ENCODE measurements at regions not wholly inside any gene's neighbourhood (a gene's known extent, or its start where the extent isn't known, plus 50 kb on each side); places are given as distances from the start of the nearest gene placed in this dataset.

GRCh38 chr4:124509151-124509550 lies 203.4 kb downstream of the ANKRD50 start:
- Histone ChIP-seq H3K36me3 (ENCODE audit: control insufficient read depth in 2 of 3, insufficient read depth in 3 of 3, low read length in 3 of 3) (no peaks in the 10 kb centered on the region), H3K27me3 (ENCODE audit: control insufficient read depth, insufficient read depth, low read length) (no peaks in the 10 kb centered on the region), H3K27ac (ENCODE audit: low read depth in 2 of 2, low read length in 2 of 2) (no peak overlapping the region), H3K9ac (ENCODE audit: low read length in 3 of 3) (no peak overlapping the region), H3K4me3 (ENCODE audit: low read length in 3 of 3) (no peak overlapping the region), H3K4me1 (ENCODE audit: control insufficient read depth in 2 of 3, insufficient read depth in 2 of 3, low read depth in 1 of 3, low read length in 3 of 3) (no peaks in the 10 kb centered on the region), H3K9me3 (ENCODE audit: control insufficient read depth in 2 of 3, insufficient read depth in 1 of 3, low read length in 3 of 3) (no peaks in the 10 kb centered on the region)
- TF ChIP-seq CTCF (IDR thresholded peaks at IDR 0.05; ENCODE audit: borderline replicate concordance, extremely low read depth, insufficient read depth), result no peak
- DNase-seq (no peak), FAIRE-seq (no peak)
- intact Hi-C loops (cut with DNase I), result no loop called here

GRCh38 chr4:124514588-124514987 lies 197.9 kb downstream of the ANKRD50 start:
- no peaks in the 10 kb centered on the region for H3K9me3 ChIP-seq (ENCODE audit: control insufficient read depth in 2 of 3, insufficient read depth in 1 of 3, low read length in 3 of 3)
- H3K27me3 ChIP-seq (ENCODE audit: control insufficient read depth, insufficient read depth, low read length), result no peaks in the 10 kb centered on the region
- intact Hi-C loops (cut with DNase I), result no loop called here
- H3K36me3 ChIP-seq (ENCODE audit: control insufficient read depth in 2 of 3, insufficient read depth in 3 of 3, low read length in 3 of 3), result no peaks in the 10 kb centered on the region
- H3K9ac ChIP-seq (ENCODE audit: low read length in 3 of 3), result no peak overlapping the region
- H3K4me3 ChIP-seq (ENCODE audit: low read length in 3 of 3), result no peak overlapping the region
- FAIRE-seq (no peak), DNase-seq (no peak)
- H3K4me1 ChIP-seq (ENCODE audit: control insufficient read depth in 2 of 3, insufficient read depth in 2 of 3, low read depth in 1 of 3, low read length in 3 of 3), result no peaks in the 10 kb centered on the region
- TF ChIP-seq CTCF (IDR thresholded peaks at IDR 0.05; ENCODE audit: borderline replicate concordance, extremely low read depth, insufficient read depth), result no peak
- no peak overlapping the region for H3K27ac ChIP-seq (ENCODE audit: low read depth in 2 of 2, low read length in 2 of 2)

GRCh38 chr4:124515591-124515990 lies 196.9 kb downstream of the ANKRD50 start:
- intact Hi-C loops (cut with DNase I), result no loop called here
- Histone ChIP-seq H3K27me3 (ENCODE audit: control insufficient read depth, insufficient read depth, low read length) (no peaks in the 10 kb centered on the region), H3K4me1 (ENCODE audit: control insufficient read depth in 2 of 3, insufficient read depth in 2 of 3, low read depth in 1 of 3, low read length in 3 of 3) (no peaks in the 10 kb centered on the region), H3K36me3 (ENCODE audit: control insufficient read depth in 2 of 3, insufficient read depth in 3 of 3, low read length in 3 of 3) (no peaks in the 10 kb centered on the region), H3K4me3 (ENCODE audit: low read length in 3 of 3) (no peak overlapping the region), H3K9me3 (ENCODE audit: control insufficient read depth in 2 of 3, insufficient read depth in 1 of 3, low read length in 3 of 3) (no peaks in the 10 kb centered on the region), H3K27ac (ENCODE audit: low read depth in 2 of 2, low read length in 2 of 2) (no peak overlapping the region), H3K9ac (ENCODE audit: low read length in 3 of 3) (no peak overlapping the region)
- FAIRE-seq, result no peak
- no peak for TF ChIP-seq CTCF (IDR thresholded peaks at IDR 0.05; ENCODE audit: borderline replicate concordance, extremely low read depth, insufficient read depth)
- DNase-seq, result no peak

- no peaks in the 10 kb centered on the region for H3K36me3 ChIP-seq (ENCODE audit: control insufficient read depth in 2 of 3, insufficient read depth in 3 of 3, low read length in 3 of 3)
These were observed 193.3 kb downstream of the ANKRD50 start for GRCh38 chr4:124519196-124519595.

More at GRCh38 chr4:124519196-124519595, 193.3 kb downstream of the ANKRD50 start:
- no peak overlapping the region for H3K9ac ChIP-seq (ENCODE audit: low read length in 3 of 3)
- H3K27ac ChIP-seq (ENCODE audit: low read depth in 2 of 2, low read length in 2 of 2), result no peak overlapping the region
- FAIRE-seq (no peak), DNase-seq (no peak)
- no peaks in the 10 kb centered on the region for H3K4me1 ChIP-seq (ENCODE audit: control insufficient read depth in 2 of 3, insufficient read depth in 2 of 3, low read depth in 1 of 3, low read length in 3 of 3)
- TF ChIP-seq CTCF (IDR thresholded peaks at IDR 0.05; ENCODE audit: borderline replicate concordance, extremely low read depth, insufficient read depth), result no peak
- intact Hi-C loops (cut with DNase I), result no loop called here
- no peaks in the 10 kb centered on the region for H3K9me3 ChIP-seq (ENCODE audit: control insufficient read depth in 2 of 3, insufficient read depth in 1 of 3, low read length in 3 of 3)
- H3K4me3 ChIP-seq (ENCODE audit: low read length in 3 of 3), result no peak overlapping the region
- H3K27me3 ChIP-seq (ENCODE audit: control insufficient read depth, insufficient read depth, low read length), result no peaks in the 10 kb centered on the region
